Gastroesophageal sphincter (tissue), 4 donors: ENCODE measurements at regions not wholly inside any gene's neighbourhood (a gene's known extent, or its start where the extent isn't known, plus 50 kb on each side); places are given as distances from the start of the nearest gene placed in this dataset.

Experiments used
- ATAC-seq: fragments of 150-250 bp; one replicate; pipeline ENCODE4 v1.9.1; 2016; ENCODE audit warnings: mild to moderate bottlenecking, moderate library complexity
- H3K27ac ChIP-seq, 4 donors: fragments of 200-600 bp; sonication (generic) in 3 of 4; 1 replicate in 3 of 4; 2 replicates in 1 of 4; pipeline ENCODE4 v1.5.1; 2016 to 2019
- H3K27me3 ChIP-seq: fragments of 200-600 bp; sonication (generic); one replicate; pipeline ENCODE4 v1.5.1; 2019
- H3K36me3 ChIP-seq, 2 donors: fragments of 200-600 bp; sonication (generic); one replicate each; pipeline ENCODE4 v1.5.1; 2019; ENCODE audit warnings: control low read depth in 1 of 2
- H3K4me1 ChIP-seq, 3 donors: fragments of 200-600 bp; sonication (generic); 1 replicate in 2 of 3; 2 replicates in 1 of 3; pipeline ENCODE4 v1.5.1; 2016 to 2019; ENCODE audit warnings: control low read depth in 2 of 3
- H3K4me3 ChIP-seq, 2 donors: fragments of 200-600 bp; sonication (generic); one replicate each; pipeline ENCODE4 v1.5.1; 2019; ENCODE audit warnings: mild to moderate bottlenecking in 1 of 2, moderate library complexity in 1 of 2
- H3K9me3 ChIP-seq, 3 donors: fragments of 200-600 bp; sonication (generic); one replicate each; pipeline ENCODE4 v1.5.1; 2017 to 2019; ENCODE audit warnings: control low read depth in 2 of 3
- EP300 ChIP-seq: sonication (generic); formaldehyde crosslinking; IDR thresholded peaks from one replicate; pipeline ENCODE4 v1.6.1; 2017; ENCODE audit warnings: antibody characterized with exemption, mild to moderate bottlenecking
- POLR2A ChIP-seq, 2 donors: fragments of 450-650 bp; IDR thresholded peaks; one replicate each; pipeline ENCODE4 v1.6.1; 2017; ENCODE audit warnings: antibody characterized with exemption in 2 of 2, mild to moderate bottlenecking in 2 of 2, moderate library complexity in 1 of 2
- POLR2AphosphoS5 ChIP-seq: sonication (generic); formaldehyde crosslinking; IDR thresholded peaks from one replicate; pipeline ENCODE4 v1.6.1; 2017; ENCODE audit warnings: antibody characterized with exemption
- WGBS, 2 donors: methylation state at CpG; one replicate each; pipeline ENCODE4 v1.1.5; 2018; ENCODE audit warnings: low coverage in 1 of 2; 5-methylcytosine and 5-hydroxymethylcytosine counted together
- TF ChIP-seq, protein P1 (sequence below), 4 experiments: fragments of 200-600 bp in 2 of 4; fragments of 450-650 bp in 2 of 4; sonication (generic) in 1 of 4; IDR thresholded peaks; one replicate each; pipeline ENCODE4 v1.5.1; 2017 to 2019; ENCODE audit warnings: antibody characterized with exemption in 4 of 4, mild to moderate bottlenecking in 2 of 4, moderate library complexity in 2 of 4

DNA sequence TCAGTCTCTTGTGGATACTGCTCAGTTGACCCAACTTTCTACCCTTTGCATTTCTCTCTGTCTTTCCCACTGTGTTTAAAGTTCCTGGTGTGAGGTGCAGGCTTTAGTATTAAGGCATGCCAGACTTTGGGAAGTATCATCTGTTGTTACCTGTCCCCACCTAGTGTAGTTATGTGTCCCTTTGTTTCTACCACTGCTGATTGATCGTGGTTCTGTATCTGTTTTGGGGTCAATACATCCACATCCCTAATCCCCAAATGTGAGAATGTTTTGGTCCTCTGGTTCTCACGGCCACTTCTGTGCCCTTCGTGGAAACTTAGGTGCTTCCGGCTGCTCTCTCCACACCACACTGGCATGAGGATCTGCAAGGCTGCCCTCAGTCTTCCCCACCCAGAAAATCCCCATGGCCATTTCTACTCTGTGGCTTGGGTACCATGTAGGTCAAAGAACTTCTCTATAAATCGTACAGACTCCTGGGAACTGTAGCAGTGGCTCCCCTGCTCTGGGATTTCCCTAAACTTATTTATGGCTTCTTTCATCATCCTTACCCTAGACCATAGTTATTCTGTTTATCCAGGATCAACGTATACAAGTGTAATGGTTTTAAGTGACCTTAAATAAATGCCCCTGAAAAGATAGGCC is 443.2 kb downstream of the XYLT1 start:
- Histone ChIP-seq H3K4me3 (no peak overlapping the region), H3K4me1 (no peaks in the 10 kb centered on the region), H3K36me3 (no peaks in the 10 kb centered on the region), H3K9me3 (peaks cover 0 to 10% (median 0%) of the 10 kb centered on the region in 3 donors), H3K27ac (no peak overlapping the region), H3K27me3 (peaks cover 12% of the 10 kb centered on the region)
- ATAC-seq, result no peak
- WGBS, 2 donors, result 65 to 71% methylated on average over 2 to 3 of the region's 6 CpGs
- TF ChIP-seq POLR2AphosphoS5 (no peak), POLR2A (IDR thresholded peaks at IDR 0.05) (no peak), EP300 (no peak)
- TF ChIP-seq, protein P1, sequence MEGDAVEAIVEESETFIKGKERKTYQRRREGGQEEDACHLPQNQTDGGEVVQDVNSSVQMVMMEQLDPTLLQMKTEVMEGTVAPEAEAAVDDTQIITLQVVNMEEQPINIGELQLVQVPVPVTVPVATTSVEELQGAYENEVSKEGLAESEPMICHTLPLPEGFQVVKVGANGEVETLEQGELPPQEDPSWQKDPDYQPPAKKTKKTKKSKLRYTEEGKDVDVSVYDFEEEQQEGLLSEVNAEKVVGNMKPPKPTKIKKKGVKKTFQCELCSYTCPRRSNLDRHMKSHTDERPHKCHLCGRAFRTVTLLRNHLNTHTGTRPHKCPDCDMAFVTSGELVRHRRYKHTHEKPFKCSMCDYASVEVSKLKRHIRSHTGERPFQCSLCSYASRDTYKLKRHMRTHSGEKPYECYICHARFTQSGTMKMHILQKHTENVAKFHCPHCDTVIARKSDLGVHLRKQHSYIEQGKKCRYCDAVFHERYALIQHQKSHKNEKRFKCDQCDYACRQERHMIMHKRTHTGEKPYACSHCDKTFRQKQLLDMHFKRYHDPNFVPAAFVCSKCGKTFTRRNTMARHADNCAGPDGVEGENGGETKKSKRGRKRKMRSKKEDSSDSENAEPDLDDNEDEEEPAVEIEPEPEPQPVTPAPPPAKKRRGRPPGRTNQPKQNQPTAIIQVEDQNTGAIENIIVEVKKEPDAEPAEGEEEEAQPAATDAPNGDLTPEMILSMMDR (IDR thresholded peaks at IDR 0.05), result no peak

DNA sequence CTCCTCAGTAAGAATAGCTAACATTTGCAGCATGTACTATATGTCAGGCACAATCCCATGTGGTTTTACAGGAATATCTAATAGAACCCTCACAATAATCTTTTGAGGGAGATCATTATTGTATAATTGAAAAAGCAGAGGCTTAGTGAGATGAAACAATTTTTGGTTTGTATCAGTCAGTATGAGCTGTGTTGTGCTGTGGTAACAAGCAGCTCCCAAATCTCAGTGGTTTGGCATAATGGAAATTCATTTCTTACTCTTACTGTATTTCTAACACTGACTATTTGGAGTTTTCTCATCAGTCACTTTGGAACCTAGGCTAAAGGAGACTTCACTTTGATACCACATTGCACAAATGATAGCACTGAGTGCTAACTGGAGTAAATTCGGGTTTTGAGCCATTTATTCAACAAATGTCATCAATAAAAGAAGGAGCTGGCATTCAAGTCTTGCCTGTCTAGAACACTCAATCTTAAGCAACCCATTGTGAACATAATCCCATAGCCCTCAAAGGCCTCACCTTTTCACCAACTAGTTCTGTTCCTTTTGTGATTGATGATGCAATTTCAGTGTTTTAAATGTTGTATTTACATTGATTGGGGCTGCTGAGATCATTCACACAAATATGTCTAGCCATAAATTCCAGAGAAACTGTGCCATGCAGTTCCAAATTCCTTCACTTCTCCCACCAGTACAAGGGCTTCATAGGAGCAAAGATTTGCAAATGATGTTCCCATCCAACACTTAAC is 441.0 kb downstream of the XYLT1 start:
- Histone ChIP-seq H3K4me3 (no peak overlapping the region), H3K27ac (no peak overlapping the region), H3K27me3 (no peaks in the 10 kb centered on the region), H3K4me1 (no peaks in the 10 kb centered on the region), H3K36me3 (no peaks in the 10 kb centered on the region), H3K9me3 (peaks cover 0 to 17% (median 0%) of the 10 kb centered on the region in 3 donors)
- no peak for ATAC-seq
- WGBS, 2 donors, result 33 to 40% methylated on average over 1 of the region's 1 CpG
- TF ChIP-seq POLR2AphosphoS5 (no peak), EP300 (no peak), POLR2A (IDR thresholded peaks at IDR 0.05) (no peak)
- TF ChIP-seq, protein P1 (IDR thresholded peaks at IDR 0.05), result no peak

DNA sequence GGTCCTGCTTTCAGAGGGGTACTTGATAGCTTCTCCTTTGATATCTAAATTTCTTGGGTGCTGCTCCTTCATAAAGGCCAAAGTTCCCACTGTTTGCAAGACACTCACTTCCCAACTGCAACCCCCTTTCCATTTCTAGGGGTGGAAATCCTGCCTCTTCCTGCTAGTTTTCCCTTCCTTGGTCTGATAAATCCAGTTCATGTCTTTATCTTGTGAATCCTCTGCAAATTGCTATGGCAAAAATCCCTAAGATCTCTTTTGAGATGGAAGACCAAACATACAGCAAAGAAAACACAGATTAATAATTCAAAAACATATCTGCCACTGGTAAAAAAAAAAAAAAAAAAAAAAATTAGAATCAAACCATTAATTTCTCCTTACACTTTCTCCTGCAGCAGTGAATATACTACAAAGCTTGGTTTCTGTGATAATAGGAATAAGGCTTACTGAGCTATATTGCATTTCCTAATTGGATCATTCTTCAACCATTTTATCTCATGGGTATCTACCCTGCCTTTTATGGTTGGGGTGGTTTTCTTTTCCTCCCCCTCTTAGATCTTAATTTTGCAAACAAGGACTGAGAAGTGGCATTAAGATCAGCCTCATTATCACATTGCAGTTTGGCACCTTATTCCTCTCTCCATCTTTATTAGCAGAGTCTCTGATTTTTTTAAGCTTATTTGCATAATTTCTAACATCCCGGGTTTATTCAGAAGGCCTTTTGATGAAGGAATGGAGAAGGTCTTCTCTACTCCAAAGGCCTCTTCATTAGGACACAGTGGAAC is 439.1 kb downstream of the XYLT1 start:
- no peaks in the 10 kb centered on the region for H3K27me3 ChIP-seq
- H3K4me3 ChIP-seq, result no peak overlapping the region
- H3K9me3 ChIP-seq, result peaks cover 0 to 18% (median 0%) of the 10 kb centered on the region in 3 donors
- no peaks in the 10 kb centered on the region for H3K36me3 ChIP-seq
- no peak for ATAC-seq
- 71% methylated on average over 1 of the region's 1 CpG; no CpG with 5 or more reads in 1 of the 2 donors for WGBS, 2 donors
- TF ChIP-seq POLR2A (IDR thresholded peaks at IDR 0.05) (no peak), EP300 (no peak), POLR2AphosphoS5 (no peak)
- TF ChIP-seq, protein P1 (IDR thresholded peaks at IDR 0.05), result no peak
- no peaks in the 10 kb centered on the region for H3K4me1 ChIP-seq
- H3K27ac ChIP-seq, result no peak overlapping the region

DNA sequence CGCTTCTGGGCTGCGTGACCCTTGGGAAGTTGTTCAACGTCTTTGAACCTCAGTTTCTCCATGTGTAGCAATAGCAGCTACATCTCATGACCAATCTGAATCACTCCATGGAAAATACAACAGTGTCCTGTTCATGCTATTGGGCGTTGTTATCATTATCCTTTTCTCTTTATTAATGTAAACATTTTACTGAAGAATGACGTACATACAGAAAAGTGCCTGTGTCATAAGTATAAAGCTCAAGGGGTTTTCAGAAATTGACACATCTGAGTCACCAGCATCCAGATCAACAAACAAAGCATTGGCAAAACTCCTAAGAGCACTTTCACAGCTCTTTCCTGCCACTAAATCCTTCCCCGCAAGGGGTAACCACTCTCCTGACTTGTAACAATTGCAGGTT is 438.4 kb downstream of the XYLT1 start:
- Histone ChIP-seq H3K4me1 (no peaks in the 10 kb centered on the region), H3K4me3 (no peak overlapping the region), H3K27ac (no peak overlapping the region), H3K27me3 (no peaks in the 10 kb centered on the region), H3K36me3 (no peaks in the 10 kb centered on the region), H3K9me3 (peaks cover 0 to 18% (median 0%) of the 10 kb centered on the region in 3 donors)
- WGBS, 2 donors, result 75 to 82% methylated on average over 3 to 6 of the region's 6 CpGs
- TF ChIP-seq EP300 (no peak), POLR2A (IDR thresholded peaks at IDR 0.05) (no peak), POLR2AphosphoS5 (no peak)
- TF ChIP-seq, protein P1 (IDR thresholded peaks at IDR 0.05), result no peak
- ATAC-seq, result no peak
